ENCODE measurements at regions not wholly inside any gene's neighbourhood (a gene's known extent, or its start where the extent isn't known, plus 50 kb on each side); places are given as distances from the start of the nearest gene placed in this dataset.
"Not testable (repeated sequence)": the region's sequence is repeated elsewhere in the genome, so short reads cannot be mapped to it uniquely, and the experiment has no call there.

- in situ Hi-C loops (cut with MboI; ENCODE audit: low pct_ligation_motif_present in 1 of 4, low pct_unique_long_range_greater_than_20kb in 1 of 4, low sequenced_read_pairs in 3 of 4), result loop anchor here (10.0 to 25.0 kb wide), 3 partner anchors 183 to 355 kb away; no protein-coding TSS in a partner anchor
- no peak for TF ChIP-seq CTCF (IDR thresholded peaks at IDR 0.05)
- TF ChIP-seq POLR2A (IDR thresholded peaks at IDR 0.05), result no peak
- TF ChIP-seq EP300 (IDR thresholded peaks at IDR 0.05; ENCODE audit: low read depth), result no peak
- TF ChIP-seq POLR2AphosphoS5 (IDR thresholded peaks at IDR 0.05), result no peak
- intact Hi-C loops (cut with DNase I; ENCODE audit: low total_unique reads), result no loop called here
- Histone ChIP-seq H3K27ac (no peak overlapping the region), H3K36me3 (no peaks in the 10 kb centered on the region), H3K4me3 (no peak overlapping the region), H3K4me1 (peaks cover 0 to 3% (median 0%) of the 10 kb centered on the region in 4 donors), H3K9me3 (no peaks in the 10 kb centered on the region), H3K27me3 (no peaks in the 10 kb centered on the region)
- no peak for DNase-seq
- 86 to 87% methylated on average over 3 to 7 of the region's 7 CpGs for WGBS, 2 donors (ENCODE audit: low coverage in 1 of 2)
These were observed 115.4 kb downstream of the MRPL57 start for GRCh38 chr13:21291840-21292239.

GRCh38 chr13:21296991-21297390 is 120.5 kb downstream of the MRPL57 start:
- intact Hi-C loops (cut with DNase I; ENCODE audit: low total_unique reads) (loop anchor here (5.0 kb wide), 1 partner anchor 180 kb away; no protein-coding TSS in a partner anchor), in situ Hi-C loops (cut with MboI; ENCODE audit: low pct_ligation_motif_present in 1 of 4, low pct_unique_long_range_greater_than_20kb in 1 of 4, low sequenced_read_pairs in 3 of 4) (loop anchor here (10.0 to 25.0 kb wide), 3 partner anchors 178 to 360 kb away; no protein-coding TSS in a partner anchor)
- not testable (repeated sequence) for H3K36me3 ChIP-seq, H3K9me3 ChIP-seq, H3K27me3 ChIP-seq, H3K4me3 ChIP-seq
- Histone ChIP-seq H3K27ac (peak overlapping the region; percentile 75 to 88 (median 86)), H3K4me1 (peaks cover 7 to 24% (median 13%) of the 10 kb centered on the region in 4 donors)
- peak in 3 of 5 experiments; percentile 19 to 38 (median 27) for TF ChIP-seq CTCF (IDR thresholded peaks at IDR 0.05)
- DNase-seq, result peak; percentile 59
- WGBS, 2 donors (ENCODE audit: low coverage in 1 of 2), result 20 to 27% methylated on average over 1 to 5 of the region's 5 CpGs

GRCh38 chr13:21297447-21297846 is 121.0 kb downstream of the MRPL57 start:
- DNase-seq, result no peak
- H3K27me3 ChIP-seq, result no peaks in the 10 kb centered on the region
- H3K27ac ChIP-seq, result peak overlapping the region; percentile 75 to 88 (median 86)
- TF ChIP-seq EP300 (IDR thresholded peaks at IDR 0.05; ENCODE audit: low read depth) (no peak), CTCF (IDR thresholded peaks at IDR 0.05) (no peak), POLR2AphosphoS5 (IDR thresholded peaks at IDR 0.05) (no peak)
- intact Hi-C loops (cut with DNase I; ENCODE audit: low total_unique reads) (loop anchor here (5.0 kb wide), 1 partner anchor 180 kb away; no protein-coding TSS in a partner anchor), in situ Hi-C loops (cut with MboI; ENCODE audit: low pct_ligation_motif_present in 1 of 4, low pct_unique_long_range_greater_than_20kb in 1 of 4, low sequenced_read_pairs in 3 of 4) (loop anchor here (10.0 to 25.0 kb wide), 3 partner anchors 177 to 360 kb away; no protein-coding TSS in a partner anchor)
- 51 to 63% methylated on average over 2 of the region's 2 CpGs for WGBS, 2 donors (ENCODE audit: low coverage in 1 of 2)
- no peaks in the 10 kb centered on the region for H3K36me3 ChIP-seq
- H3K4me3 ChIP-seq, result peak overlapping the region in 3 of 4 donors; percentile 71 to 92 (median 76)
- H3K4me1 ChIP-seq, result peaks cover 7 to 24% (median 13%) of the 10 kb centered on the region in 4 donors
- H3K9me3 ChIP-seq, result no peaks in the 10 kb centered on the region

- H3K27me3 ChIP-seq, result no peaks in the 10 kb centered on the region
- H3K9me3 ChIP-seq, result no peaks in the 10 kb centered on the region
- TF ChIP-seq POLR2AphosphoS5 (IDR thresholded peaks at IDR 0.05) (peak; percentile 65 to 70 (median 68)), EP300 (IDR thresholded peaks at IDR 0.05; ENCODE audit: low read depth) (no peak), POLR2A (IDR thresholded peaks at IDR 0.05) (peak; percentile 35), CTCF (IDR thresholded peaks at IDR 0.05) (peak; percentile 82 to 95 (median 87))
- intact Hi-C loops (cut with DNase I; ENCODE audit: low total_unique reads), result loop anchor here (5.0 kb wide), 1 partner anchor 179 kb away; no protein-coding TSS in a partner anchor
- no peaks in the 10 kb centered on the region for H3K36me3 ChIP-seq
- peaks cover 7 to 24% (median 13%) of the 10 kb centered on the region in 4 donors for H3K4me1 ChIP-seq
- WGBS, 2 donors (ENCODE audit: low coverage in 1 of 2), result 0% methylated on average over 54 of the region's 74 CpGs; no CpG with 5 or more reads in 1 of the 2 donors
- peak overlapping the region; percentile 75 to 88 (median 86) for H3K27ac ChIP-seq
- H3K4me3 ChIP-seq, result peak overlapping the region; percentile 64 to 92 (median 74)
- DNase-seq, result peak; percentile 90
- in situ Hi-C loops (cut with MboI; ENCODE audit: low pct_ligation_motif_present in 1 of 4, low pct_unique_long_range_greater_than_20kb in 1 of 4, low sequenced_read_pairs in 3 of 4), result loop anchor here (10.0 to 25.0 kb wide), 3 partner anchors 177 to 361 kb away; no protein-coding TSS in a partner anchor
These were observed 121.7 kb downstream of the MRPL57 start for GRCh38 chr13:21297914-21298831.
